ENCODE measurements at regions not wholly inside any gene's neighbourhood (a gene's known extent, or its start where the extent isn't known, plus 50 kb on each side); places are given as distances from the start of the nearest gene placed in this dataset.

- no peak for DNase-seq (ENCODE audit: low spot score)
- no peak for TF ChIP-seq CTCF (IDR thresholded peaks at IDR 0.05; ENCODE audit: extremely low read depth, insufficient read depth, missing control alignments)
- in situ Hi-C loops (cut with MboI; ENCODE audit: low pct_unique_long_range_greater_than_20kb, low sequenced_read_pairs, unreplicated experiment), result no loop called here
These were observed 227.5 kb upstream of the LYPLAL1 start for GRCh38 chr1:218946147-218946546.

DNA sequence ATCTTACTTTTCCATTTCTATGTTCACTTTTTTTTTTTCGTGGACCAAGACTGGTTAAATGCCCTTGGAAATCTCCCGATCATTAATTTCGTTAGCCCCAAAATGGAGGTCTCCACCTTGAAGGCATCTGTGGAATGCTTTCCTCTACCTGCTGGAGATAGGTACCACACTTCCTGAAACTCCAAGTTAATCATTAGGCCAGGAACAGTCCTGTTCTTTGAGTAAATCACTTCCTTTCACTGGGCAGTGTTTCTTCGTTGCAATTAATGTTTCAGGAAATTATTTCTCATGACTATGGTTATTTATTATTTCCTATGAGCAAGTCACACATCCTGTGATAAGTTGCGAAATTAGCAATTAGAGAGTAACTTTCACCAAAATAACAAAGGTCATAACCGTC, 225.2 kb upstream of the LYPLAL1 start:
- in situ Hi-C loops (cut with MboI; ENCODE audit: low pct_unique_long_range_greater_than_20kb, low sequenced_read_pairs, unreplicated experiment), result no loop called here
- DNase-seq (ENCODE audit: low spot score), result no peak

GRCh38 chr1:218953386-218953785, 220.3 kb upstream of the LYPLAL1 start:
- in situ Hi-C loops (cut with MboI; ENCODE audit: low pct_unique_long_range_greater_than_20kb, low sequenced_read_pairs, unreplicated experiment), result no loop called here
- no peak for TF ChIP-seq CTCF (IDR thresholded peaks at IDR 0.05; ENCODE audit: extremely low read depth, insufficient read depth, missing control alignments)

More for the DNA sequence above, 225.2 kb upstream of the LYPLAL1 start:
- TF ChIP-seq CTCF (IDR thresholded peaks at IDR 0.05; ENCODE audit: extremely low read depth, insufficient read depth, missing control alignments), result no peak

DNA sequence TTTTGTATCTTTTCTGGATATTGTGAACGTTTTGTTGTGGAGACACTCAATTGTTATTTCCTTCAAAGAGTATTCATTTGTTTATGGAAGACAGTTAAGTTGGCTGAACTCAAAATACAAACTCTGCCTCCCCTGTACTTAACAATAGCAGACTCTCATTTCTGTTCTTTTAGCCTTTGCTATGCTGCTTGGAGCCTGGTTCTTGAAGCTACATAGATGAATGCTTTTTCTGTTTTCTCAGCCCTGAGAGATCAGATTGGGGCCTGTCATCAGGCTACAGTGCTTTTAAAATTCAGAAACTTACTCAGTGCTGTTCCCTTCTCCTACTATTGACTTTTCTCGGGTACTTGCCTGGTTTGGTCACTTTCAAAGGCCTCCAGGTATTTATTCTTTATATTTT, 215.7 kb upstream of the LYPLAL1 start:
- in situ Hi-C loops (cut with MboI; ENCODE audit: low pct_unique_long_range_greater_than_20kb, low sequenced_read_pairs, unreplicated experiment), result no loop called here
- TF ChIP-seq CTCF (IDR thresholded peaks at IDR 0.05; ENCODE audit: extremely low read depth, insufficient read depth, missing control alignments), result no peak
- no peak for DNase-seq (ENCODE audit: low spot score)

More at GRCh38 chr1:218953386-218953785, 220.3 kb upstream of the LYPLAL1 start:
- no peak for DNase-seq (ENCODE audit: low spot score)

DNA sequence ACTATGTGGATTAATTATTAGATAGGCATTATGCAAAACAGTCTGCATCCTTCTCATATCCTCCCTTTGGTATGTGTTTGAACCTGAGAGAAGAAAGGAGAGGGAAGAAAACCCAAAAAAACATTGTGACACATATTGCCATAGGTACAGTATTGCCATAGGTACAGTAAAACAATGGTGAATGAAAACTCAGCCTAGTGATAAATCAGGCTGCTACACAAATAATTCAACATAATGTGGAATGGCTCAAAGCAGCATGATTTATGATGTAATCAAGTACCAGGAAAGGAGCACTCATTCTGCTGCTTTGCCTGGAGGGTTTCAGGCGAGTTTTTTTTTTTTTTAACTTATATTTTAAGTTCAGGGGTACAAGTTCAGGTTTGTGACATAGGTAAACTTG, 213.9 kb upstream of the LYPLAL1 start:
- in situ Hi-C loops (cut with MboI; ENCODE audit: low pct_unique_long_range_greater_than_20kb, low sequenced_read_pairs, unreplicated experiment), result no loop called here
- no peak for DNase-seq (ENCODE audit: low spot score)
- no peak for TF ChIP-seq CTCF (IDR thresholded peaks at IDR 0.05; ENCODE audit: extremely low read depth, insufficient read depth, missing control alignments)

GRCh38 chr1:218964471-218965185, 209.1 kb upstream of the LYPLAL1 start:
- no peak for DNase-seq (ENCODE audit: low spot score)
- no peak for TF ChIP-seq CTCF (IDR thresholded peaks at IDR 0.05; ENCODE audit: extremely low read depth, insufficient read depth, missing control alignments)
- in situ Hi-C loops (cut with MboI; ENCODE audit: low pct_unique_long_range_greater_than_20kb, low sequenced_read_pairs, unreplicated experiment), result no loop called here
